ENCODE measurements at regions not wholly inside any gene's neighbourhood (a gene's known extent, or its start where the extent isn't known, plus 50 kb on each side); places are given as distances from the start of the nearest gene placed in this dataset.

GRCh38 chr5:96528826-96529474 is 95.9 kb upstream of the PCSK1 start:
- no peak for TF ChIP-seq CEBPB (IDR thresholded peaks at IDR 0.05)
- TF ChIP-seq NPAS2 (CRISPR knock-in tag; IDR thresholded peaks at IDR 0.05; ENCODE audit: borderline replicate concordance), result no peak
- TF ChIP-seq CTCF (IDR thresholded peaks at IDR 0.05), result no peak
